Endothelial cell of umbilical vein (primary cell): ENCODE measurements at regions not wholly inside any gene's neighbourhood (a gene's known extent, or its start where the extent isn't known, plus 50 kb on each side); places are given as distances from the start of the nearest gene placed in this dataset.

Experiments
- BruUV-seq: library from RNA; stranded (reverse); fragments of 400-500 nt; replicated peaks from 2 replicates; lab custom pipeline; 2021; lab: Mats Ljungman, UMichigan
- CTCF ChIA-PET: fragments of 300-600, 350-600 bp; sonication (Branson Sonifier 250); formaldehyde crosslinking; loops from one replicate; lab custom pipeline; 2021; ENCODE audit warnings: antibody characterized with exemption, inconsistent platforms; lab: Charles Lee
- POLR2A ChIA-PET: fragments of 300-600, 350-600 bp; sonication (Branson Sonifier 250); formaldehyde crosslinking; loops from one replicate; lab custom pipeline; 2021; ENCODE audit warnings: antibody characterized with exemption, inconsistent platforms; lab: Charles Lee
- DNase-seq: peaks from one replicate; pipeline ENCODE4 v3.0.0-alpha.2; 2011; ENCODE audit warnings: low read depth, low spot score
- FAIRE-seq: peaks from 2 replicates; lab custom pipeline; 2011; peaks lifted over from hg19 to GRCh38; lab: Jason Lieb, UNC
- H2AFZ ChIP-seq: 2 replicates; pipeline ENCODE4 v1.6.0; 2012; ENCODE audit warnings: low read depth, low read length, control low read depth, inconsistent platforms
- H3K27ac ChIP-seq: 2 replicates; pipeline ENCODE4 v1.5.1; 2011; ENCODE audit warnings: low read depth, mild to moderate bottlenecking, control low read depth, low read length, moderate library complexity; ENCODE audit not compliant: insufficient read depth
- H3K27me3 ChIP-seq, 2 experiments: 2 replicates each; pipeline versions ENCODE4 v1.6.0 to v1.6.1; 2011; ENCODE audit warnings: low read length in 2 of 2, mixed read lengths in 1 of 2; ENCODE audit not compliant: control insufficient read depth in 2 of 2, insufficient read depth in 2 of 2
- H3K36me3 ChIP-seq, 2 experiments: 2 replicates in 1 of 2; 3 replicates in 1 of 2; pipeline ENCODE4 v1.5.1; 2011; ENCODE audit warnings: low read length in 2 of 2, mild to moderate bottlenecking in 1 of 2, moderate library complexity in 1 of 2; ENCODE audit not compliant: control insufficient read depth in 2 of 2, insufficient read depth in 2 of 2; ENCODE audit errors: extremely low read depth in 1 of 2
- H3K4me1 ChIP-seq: 3 replicates; pipeline ENCODE4 v1.5.1; 2011; ENCODE audit warnings: mild to moderate bottlenecking, low read length; ENCODE audit not compliant: control insufficient read depth, insufficient read depth; ENCODE audit errors: extremely low read depth
- H3K4me2 ChIP-seq: 2 replicates; pipeline ENCODE4 v1.6.1; 2011; ENCODE audit warnings: low read length, control low read depth, mixed read lengths; ENCODE audit not compliant: insufficient read depth
- H3K4me3 ChIP-seq, 3 experiments: fragments of 200-600 bp in 1 of 3; sonication (generic), shearing (Covaris generic) in 1 of 3; replicated peaks in 1 of 3; 2 replicates each; pipeline ENCODE4 v1.5.1; 2011 to 2016; ENCODE audit warnings: control low read depth in 3 of 3, low read length in 3 of 3, mild to moderate bottlenecking in 2 of 3, inconsistent platforms in 1 of 3, low read depth in 1 of 3, moderate library complexity in 1 of 3; ENCODE audit not compliant: insufficient read depth in 1 of 3
- H3K79me2 ChIP-seq: 2 replicates; pipeline ENCODE4 v1.6.0; 2012; ENCODE audit warnings: low read length, inconsistent platforms; ENCODE audit not compliant: control insufficient read depth, insufficient read depth
- H3K9ac ChIP-seq: replicated peaks from 2 replicates; pipeline ENCODE3; 2011; ENCODE audit warnings: low read length, control low read depth; ENCODE audit not compliant: insufficient read depth; ENCODE audit errors: extremely low read depth
- H3K9me1 ChIP-seq: replicated peaks from 3 replicates; pipeline ENCODE4 v1.6.0; 2011; ENCODE audit warnings: mild to moderate bottlenecking, low read length; ENCODE audit not compliant: control insufficient read depth, insufficient read depth; ENCODE audit errors: extremely low read depth
- H3K9me3 ChIP-seq: replicated peaks from 2 replicates; pipeline ENCODE4 v1.5.1; 2012; ENCODE audit warnings: low read length, inconsistent platforms; ENCODE audit not compliant: control insufficient read depth, insufficient read depth
- H4K20me1 ChIP-seq: replicated peaks from 2 replicates; pipeline ENCODE3; 2011; ENCODE audit warnings: mild to moderate bottlenecking, low read length; ENCODE audit not compliant: control insufficient read depth, insufficient read depth; ENCODE audit errors: extremely low read depth
- EZH2 ChIP-seq: IDR thresholded peaks from 2 replicates; pipeline ENCODE4 v1.6.1; 2012; ENCODE audit warnings: borderline replicate concordance, low read depth, mild to moderate bottlenecking, moderate library complexity, low read length, inconsistent platforms; ENCODE audit not compliant: severe bottlenecking
- FOS ChIP-seq: IDR thresholded peaks from 2 replicates; pipeline ENCODE4 v1.6.1; 2011; ENCODE audit warnings: mild to moderate bottlenecking, low read length, moderate library complexity, borderline replicate concordance; ENCODE audit not compliant: insufficient read depth
- GATA2 ChIP-seq: IDR thresholded peaks from 2 replicates; pipeline ENCODE4 v1.7.0; 2011; ENCODE audit warnings: low read depth, mild to moderate bottlenecking, moderate library complexity, mixed read lengths, low read length; ENCODE audit not compliant: insufficient read length, insufficient read depth
- JUN ChIP-seq: IDR thresholded peaks from 2 replicates; pipeline ENCODE4 v1.6.1; 2011; ENCODE audit warnings: borderline replicate concordance, low read depth; ENCODE audit not compliant: insufficient read length, insufficient read depth
- MYC ChIP-seq: IDR thresholded peaks from one replicate; pipeline ENCODE4 v1.6.1; 2011; ENCODE audit warnings: mild to moderate bottlenecking, low read depth, low read length
- POLR2A ChIP-seq: IDR thresholded peaks from 2 replicates; pipeline ENCODE4 v1.6.1; 2012; ENCODE audit warnings: low read depth, mild to moderate bottlenecking, control low read depth, low read length
- POLR2AphosphoS5 ChIP-seq: IDR thresholded peaks from 2 replicates; pipeline ENCODE4 v1.6.1; 2012; ENCODE audit warnings: low read depth, mild to moderate bottlenecking, control low read depth, low read length, moderate library complexity; ENCODE audit not compliant: insufficient read depth
- dilution Hi-C: fragments of 300-500 bp; cut with MboI; formaldehyde crosslinking; loops from one replicate; pipeline ENCODE4 v1.15.0; 2019; ENCODE audit warnings: low sequenced_read_pairs; ENCODE audit not compliant: extremely low pct_ligation_motif_present
- intact Hi-C: fragments of 100-400 bp; cut with micrococcal nuclease; formaldehyde crosslinking; loops from one replicate; pipeline ENCODE4 v1.10.0; 2022
- TF ChIP-seq, protein P1 (sequence below): IDR thresholded peaks from 2 replicates; pipeline ENCODE4 v1.6.1; 2011; ENCODE audit not compliant: insufficient read depth, insufficient read length
- TF ChIP-seq, protein P2 (sequence below), 2 donors: IDR thresholded peaks; 1 replicate in 1 of 2; 2 replicates in 1 of 2; pipeline ENCODE4 v1.5.1; 2011; ENCODE audit warnings: low read length in 2 of 2, mild to moderate bottlenecking in 2 of 2, moderate library complexity in 2 of 2, control low read depth in 1 of 2, inconsistent platforms in 1 of 2, low read depth in 1 of 2; ENCODE audit not compliant: insufficient read depth in 1 of 2; ENCODE audit errors: extremely low read depth in 1 of 2

DNA sequence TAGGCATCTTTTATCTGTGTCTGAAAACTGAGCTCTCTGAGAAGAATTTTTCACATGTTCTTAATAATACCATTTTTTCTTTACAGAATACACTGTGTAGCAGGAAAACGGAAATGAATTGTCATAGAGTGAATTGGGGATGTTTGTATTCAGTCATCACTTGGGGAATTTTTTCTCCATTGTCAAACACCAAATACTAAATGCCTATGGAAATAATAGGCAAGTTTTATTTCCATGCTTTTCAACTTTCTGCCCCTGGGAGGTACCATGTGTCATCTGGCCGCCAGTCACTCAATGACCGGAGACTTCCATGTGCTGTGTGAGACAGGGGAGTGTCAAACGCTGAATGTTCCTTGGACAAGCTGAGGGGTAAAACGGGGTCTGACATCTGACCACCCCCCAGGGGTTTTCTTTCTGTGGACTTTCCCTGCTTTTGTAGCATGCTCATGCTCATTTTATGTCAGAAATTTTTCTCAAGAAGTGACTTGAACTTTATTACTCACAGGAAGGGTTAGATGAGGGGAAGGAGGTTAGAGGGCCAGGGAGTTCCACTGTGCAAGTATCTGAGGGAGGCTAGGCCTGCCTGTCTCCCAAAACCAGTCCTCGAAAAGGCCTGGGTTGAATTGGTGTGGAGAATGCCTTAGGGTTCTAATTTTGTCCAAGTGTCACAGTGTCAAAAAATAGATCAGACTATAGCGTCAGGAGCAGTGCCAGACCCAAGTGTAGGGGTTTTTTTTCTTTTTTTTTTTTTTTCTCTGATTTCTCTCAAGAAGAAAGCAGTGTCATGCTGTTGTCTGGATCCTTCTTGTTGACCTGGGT, 438.6 kb downstream of the AGTPBP1 start:
- Histone ChIP-seq H3K27ac (no peak overlapping the region), H3K79me2 (no peaks in the 10 kb centered on the region), H3K9ac (no peak overlapping the region), H3K4me1 (no peaks in the 10 kb centered on the region), H4K20me1 (no peaks in the 10 kb centered on the region), H3K27me3 (no peaks in the 10 kb centered on the region), H3K4me3 (no peak overlapping the region), H3K36me3 (no peaks in the 10 kb centered on the region), H2AFZ (no peak overlapping the region), H3K9me3 (no peaks in the 10 kb centered on the region), H3K9me1 (no peaks in the 10 kb centered on the region), H3K4me2 (no peak overlapping the region)
- CTCF ChIA-PET: interaction anchor here (0.6 kb wide), 1 partner anchor 239 kb away, joined by 3 read pairs; no protein-coding TSS in a partner anchor
- TF ChIP-seq JUN: no peak
- TF ChIP-seq GATA2: no peak
- no peak for TF ChIP-seq FOS
- TF ChIP-seq, protein P1, sequence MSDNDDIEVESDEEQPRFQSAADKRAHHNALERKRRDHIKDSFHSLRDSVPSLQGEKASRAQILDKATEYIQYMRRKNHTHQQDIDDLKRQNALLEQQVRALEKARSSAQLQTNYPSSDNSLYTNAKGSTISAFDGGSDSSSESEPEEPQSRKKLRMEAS: no peak
- no peak for TF ChIP-seq POLR2AphosphoS5
- BruUV-seq: no TSS peak
- dilution Hi-C loops: no loop called here
- DNase-seq: no peak
- no peak for FAIRE-seq
- intact Hi-C loops: no loop called here
- POLR2A ChIA-PET: no interaction called here

DNA sequence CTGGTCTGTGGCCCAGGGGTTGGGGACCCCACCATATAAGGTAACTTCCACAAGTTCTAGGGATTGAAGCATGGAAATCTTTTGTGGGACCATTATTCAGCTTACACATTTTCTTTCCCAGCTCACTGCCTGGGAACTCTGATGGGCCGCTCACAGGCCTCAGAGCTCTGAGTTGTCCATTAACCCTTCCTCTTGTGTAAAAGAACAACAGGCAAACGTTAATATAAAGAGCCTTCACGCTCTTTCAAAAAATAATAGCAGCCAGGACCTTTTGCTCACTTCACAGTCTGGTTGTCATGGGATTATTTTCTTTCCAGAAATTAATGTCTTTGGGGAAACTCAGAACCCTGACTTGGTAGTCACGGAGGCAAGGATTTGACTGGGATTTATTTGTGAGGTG, 443.3 kb downstream of the AGTPBP1 start:
- ChIA-PET CTCF (no interaction called here), POLR2A (no interaction called here)
- DNase-seq: no peak
- no peaks in the 10 kb centered on the region for H3K4me1 ChIP-seq
- intact Hi-C loops (no loop called here), dilution Hi-C loops (no loop called here)
- no peak overlapping the region for H3K4me3 ChIP-seq
- H3K4me2 ChIP-seq: no peak overlapping the region
- FAIRE-seq: no peak
- TF ChIP-seq EZH2: no peak
- TF ChIP-seq POLR2A: no peak
- no peak for TF ChIP-seq FOS
- no peak for TF ChIP-seq GATA2
- no peak for TF ChIP-seq POLR2AphosphoS5
- no peak for TF ChIP-seq MYC
- TF ChIP-seq, protein P2, sequence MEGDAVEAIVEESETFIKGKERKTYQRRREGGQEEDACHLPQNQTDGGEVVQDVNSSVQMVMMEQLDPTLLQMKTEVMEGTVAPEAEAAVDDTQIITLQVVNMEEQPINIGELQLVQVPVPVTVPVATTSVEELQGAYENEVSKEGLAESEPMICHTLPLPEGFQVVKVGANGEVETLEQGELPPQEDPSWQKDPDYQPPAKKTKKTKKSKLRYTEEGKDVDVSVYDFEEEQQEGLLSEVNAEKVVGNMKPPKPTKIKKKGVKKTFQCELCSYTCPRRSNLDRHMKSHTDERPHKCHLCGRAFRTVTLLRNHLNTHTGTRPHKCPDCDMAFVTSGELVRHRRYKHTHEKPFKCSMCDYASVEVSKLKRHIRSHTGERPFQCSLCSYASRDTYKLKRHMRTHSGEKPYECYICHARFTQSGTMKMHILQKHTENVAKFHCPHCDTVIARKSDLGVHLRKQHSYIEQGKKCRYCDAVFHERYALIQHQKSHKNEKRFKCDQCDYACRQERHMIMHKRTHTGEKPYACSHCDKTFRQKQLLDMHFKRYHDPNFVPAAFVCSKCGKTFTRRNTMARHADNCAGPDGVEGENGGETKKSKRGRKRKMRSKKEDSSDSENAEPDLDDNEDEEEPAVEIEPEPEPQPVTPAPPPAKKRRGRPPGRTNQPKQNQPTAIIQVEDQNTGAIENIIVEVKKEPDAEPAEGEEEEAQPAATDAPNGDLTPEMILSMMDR (IDR thresholded peaks at IDR 0.05; ENCODE audit: extremely low read depth in 1 of 2, insufficient read depth in 1 of 2, low read depth in 1 of 2, low read length in 2 of 2): no peak
- TF ChIP-seq, protein P1: no peak
- no peak for TF ChIP-seq JUN
- H3K36me3 ChIP-seq: no peaks in the 10 kb centered on the region
- no peak overlapping the region for H3K9ac ChIP-seq
- no TSS peak for BruUV-seq
- no peaks in the 10 kb centered on the region for H3K9me3 ChIP-seq
- H3K27ac ChIP-seq: no peak overlapping the region
- H2AFZ ChIP-seq: no peak overlapping the region
- H3K27me3 ChIP-seq: no peaks in the 10 kb centered on the region
- no peaks in the 10 kb centered on the region for H4K20me1 ChIP-seq
- no peaks in the 10 kb centered on the region for H3K9me1 ChIP-seq
- H3K79me2 ChIP-seq: no peaks in the 10 kb centered on the region
